Pancreas (tissue), 10 donors: ENCODE measurements at regions not wholly inside any gene's neighbourhood (a gene's known extent, or its start where the extent isn't known, plus 50 kb on each side); places are given as distances from the start of the nearest gene placed in this dataset.

Experiments
- ATAC-seq, 4 donors: fragments of 200-7000 bp; cut with Tn5 transposase; one replicate each; pipeline versions ENCODE4 v1.8.0 to v1.9.1; 2020; ENCODE audit warnings: mild to moderate bottlenecking in 4 of 4, moderate library complexity in 4 of 4
- DNase-seq, 6 donors: peaks; one replicate each; pipeline ENCODE4 v3.0.0-alpha.2; 2020
- FAIRE-seq: peaks from 2 replicates; lab custom pipeline; 2012; peaks lifted over from hg19 to GRCh38; lab: Jason Lieb, UNC
- H3K27ac ChIP-seq, 4 donors: fragments of 200-600 bp; sonication (generic); 1 replicate in 3 of 4; 2 replicates in 1 of 4; pipeline versions ENCODE4 v1.5.0 to v1.8.0; 2020
- H3K27me3 ChIP-seq, 4 donors: fragments of 200-600 bp; one replicate each; pipeline ENCODE4 v1.8.0; 2021
- H3K36me3 ChIP-seq, 3 donors: fragments of 200-600 bp; sonication (generic) in 1 of 3; one replicate each; pipeline versions ENCODE4 v1.5.0 to v1.8.0; 2020 to 2021
- H3K4me1 ChIP-seq, 3 donors: fragments of 200-600 bp; one replicate each; pipeline ENCODE4 v1.8.0; 2021
- H3K4me3 ChIP-seq, 4 donors: fragments of 200-600 bp; sonication (generic) in 2 of 4; one replicate each; pipeline versions ENCODE4 v1.5.0 to v1.8.0; 2020 to 2021
- H3K9me3 ChIP-seq, 4 donors: fragments of 200-600 bp; one replicate each; pipeline ENCODE4 v1.8.0; 2021
- CTCF ChIP-seq, 4 donors: fragments of 200-600 bp; sonication (generic) in 3 of 4; IDR thresholded peaks; one replicate each; pipeline versions ENCODE4 v1.5.0 to v1.8.0; 2021; ENCODE audit warnings: antibody characterized with exemption in 4 of 4
- WGBS, 2 donors: extraction: QIAGEN DNeasy Blood & Tissue Kit; methylation state at CpG; one replicate each; pipeline ENCODE4 v1.1.7; 2013; 5-methylcytosine and 5-hydroxymethylcytosine counted together
- intact Hi-C, 3 donors: fragments of 100-400 bp; cut with DNase I; formaldehyde crosslinking; loops; one replicate each; pipeline versions ENCODE4 v1.11.1 to v1.14.2; 2022
- donor health status: healthy with polysubstance abuse.
- donor health status: DM: no; HTN: no; CAD: no; lungs with moderate emphysema.
- donor health status: DM: no; HTN: no; CAD: no.
- donor health status: control.
- donor health status: control.
- donor health status: Bipolar disorder and iron deficiency.
- donor health status: DM: yes; HTN: yes; CAD: no.
- donor health status: DM: no; HTN: no; CAD: no.
- donor health status: DM: no; HTN: no; CAD: no.
- donor health status: DM: yes; HTN: yes; CAD: no.

GRCh38 chr10:21249435-21249834, 276.0 kb downstream of the SKIDA1 start:
- WGBS, 2 donors: 93% methylated on average over 1 of the region's 1 CpG
- peak; percentile 26 for FAIRE-seq
- no peak overlapping the region for H3K4me3 ChIP-seq

GRCh38 chr10:21247592-21247991, 277.9 kb downstream of the SKIDA1 start:
- 40 to 57% methylated on average over 1 of the region's 1 CpG for WGBS, 2 donors
- DNase-seq (no peak), FAIRE-seq (no peak), ATAC-seq (no peak)
- Histone ChIP-seq H3K9me3 (no peaks in the 10 kb centered on the region), H3K4me1 (no peaks in the 10 kb centered on the region), H3K4me3 (no peak overlapping the region), H3K27ac (no peak overlapping the region), H3K36me3 (no peaks in the 10 kb centered on the region), H3K27me3 (no peaks in the 10 kb centered on the region)
- TF ChIP-seq CTCF (IDR thresholded peaks at IDR 0.05): no peak
- intact Hi-C loops: no loop called here

More at GRCh38 chr10:21249435-21249834, 276.0 kb downstream of the SKIDA1 start:
- no peaks in the 10 kb centered on the region for H3K27me3 ChIP-seq
- ATAC-seq (no peak), DNase-seq (no peak)
- H3K27ac ChIP-seq: no peak overlapping the region
- intact Hi-C loops: no loop called here
- H3K36me3 ChIP-seq: no peaks in the 10 kb centered on the region
- H3K4me1 ChIP-seq: no peaks in the 10 kb centered on the region
- H3K9me3 ChIP-seq: no peaks in the 10 kb centered on the region
- no peak for TF ChIP-seq CTCF (IDR thresholded peaks at IDR 0.05)

- Histone ChIP-seq H3K9me3 (no peaks in the 10 kb centered on the region), H3K36me3 (no peaks in the 10 kb centered on the region), H3K4me3 (no peak overlapping the region), H3K27me3 (no peaks in the 10 kb centered on the region), H3K4me1 (no peaks in the 10 kb centered on the region), H3K27ac (no peak overlapping the region)
- WGBS, 2 donors: 81 to 91% methylated on average over 5 of the region's 5 CpGs
- TF ChIP-seq CTCF (IDR thresholded peaks at IDR 0.05): no peak
- FAIRE-seq (no peak), DNase-seq (no peak), ATAC-seq (no peak)
- intact Hi-C loops: no loop called here
Observed at GRCh38 chr10:21246178-21246577, 279.3 kb downstream of the SKIDA1 start.

GRCh38 chr10:21243748-21244257, 281.7 kb downstream of the SKIDA1 start:
- Histone ChIP-seq H3K4me1 (no peaks in the 10 kb centered on the region), H3K27ac (no peak overlapping the region), H3K27me3 (no peaks in the 10 kb centered on the region), H3K36me3 (no peaks in the 10 kb centered on the region), H3K4me3 (no peak overlapping the region), H3K9me3 (no peaks in the 10 kb centered on the region)
- intact Hi-C loops: no loop called here
- no peak for FAIRE-seq
- no peak for TF ChIP-seq CTCF (IDR thresholded peaks at IDR 0.05)
- DNase-seq: no peak
- 90 to 92% methylated on average over 8 of the region's 8 CpGs for WGBS, 2 donors
- no peak for ATAC-seq

- DNase-seq (no peak), ATAC-seq (no peak), FAIRE-seq (no peak)
- H3K27ac ChIP-seq: no peak overlapping the region
- no peak overlapping the region for H3K4me3 ChIP-seq
- no peaks in the 10 kb centered on the region for H3K9me3 ChIP-seq
- H3K36me3 ChIP-seq: no peaks in the 10 kb centered on the region
- H3K27me3 ChIP-seq: no peaks in the 10 kb centered on the region
- 74 to 82% methylated on average over 3 of the region's 3 CpGs for WGBS, 2 donors
- no peak for TF ChIP-seq CTCF (IDR thresholded peaks at IDR 0.05)
- intact Hi-C loops: no loop called here
- H3K4me1 ChIP-seq: no peaks in the 10 kb centered on the region
Observed at GRCh38 chr10:21242915-21243314, 282.6 kb downstream of the SKIDA1 start.
